Heart left ventricle (tissue), 13 donors: ENCODE measurements at regions not wholly inside any gene's neighbourhood (a gene's known extent, or its start where the extent isn't known, plus 50 kb on each side); places are given as distances from the start of the nearest gene placed in this dataset.

Experiments
- POLR2A ChIP-seq, 2 donors: fragments of 450-650 bp; IDR thresholded peaks; one replicate each; pipeline ENCODE4 v1.6.1; 2017; ENCODE audit warnings: antibody characterized with exemption in 2 of 2, mild to moderate bottlenecking in 2 of 2, moderate library complexity in 2 of 2
- TF ChIP-seq, protein P1 (sequence below), 12 donors: fragments of 200-600 bp; sonication (generic) in 4 of 12; IDR thresholded peaks; one replicate each; pipeline versions ENCODE4 v1.5.0 to v1.8.0; 2018 to 2022; ENCODE audit warnings: antibody characterized with exemption in 12 of 12, mild to moderate bottlenecking in 5 of 12
- donor health status: ischemic (EF 13 %, LVEDD 7.1; RV severe dilation, severe dysfunction).
- donor health status: DM: no; HTN: yes; CAD: no.
- donor health status: DM: no; HTN: no; CAD: no.
- donor health status: ischemic (EF 25% LVEDD 6.9; RV normal size, moderate dysfunction).
- donor health status: ischemic (EF 25% LVEDD 5.7; RV mildly dilated, moderate dysfunction).
- donor health status: ischemic (EF 35%, LVEDD 5.7; RV mildly dilated, moderate dysfunction).
- donor health status: nonischemic (EF 11% LVEDD 7.7; RV severe dilation, severe dysfunction).
- donor health status: DM: yes; HTN: yes; CAD: no.
- donor health status: PGD.
- donor health status: ischemic (EF 29% LVEDD 5.4; RV normal size, mild dysfunction).
- donor health status: nonischemic (EF 23%, LVEDD 6.1; RV moderate dilation, normal function).

DNA sequence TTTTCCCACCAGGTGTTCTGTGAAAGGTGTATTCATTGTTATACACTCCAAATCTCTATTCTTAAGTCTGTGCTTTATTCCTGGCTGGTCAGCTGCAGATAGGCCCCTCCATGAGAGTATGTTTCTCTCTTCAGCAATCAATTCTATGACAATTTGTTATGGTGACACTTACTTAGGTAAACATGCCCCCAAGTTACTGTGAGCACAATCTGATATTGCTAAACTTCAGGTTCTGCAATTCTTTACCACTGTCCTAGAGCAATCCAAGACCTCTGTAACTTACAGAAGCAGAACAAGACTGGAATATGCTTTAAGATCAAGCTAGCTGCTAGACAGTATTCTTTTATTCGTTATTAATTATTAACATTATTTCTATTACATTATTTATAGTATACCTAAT is 391.9 kb downstream of the FRK start:
- TF ChIP-seq POLR2A (IDR thresholded peaks at IDR 0.05) = no peak
- TF ChIP-seq, protein P1, sequence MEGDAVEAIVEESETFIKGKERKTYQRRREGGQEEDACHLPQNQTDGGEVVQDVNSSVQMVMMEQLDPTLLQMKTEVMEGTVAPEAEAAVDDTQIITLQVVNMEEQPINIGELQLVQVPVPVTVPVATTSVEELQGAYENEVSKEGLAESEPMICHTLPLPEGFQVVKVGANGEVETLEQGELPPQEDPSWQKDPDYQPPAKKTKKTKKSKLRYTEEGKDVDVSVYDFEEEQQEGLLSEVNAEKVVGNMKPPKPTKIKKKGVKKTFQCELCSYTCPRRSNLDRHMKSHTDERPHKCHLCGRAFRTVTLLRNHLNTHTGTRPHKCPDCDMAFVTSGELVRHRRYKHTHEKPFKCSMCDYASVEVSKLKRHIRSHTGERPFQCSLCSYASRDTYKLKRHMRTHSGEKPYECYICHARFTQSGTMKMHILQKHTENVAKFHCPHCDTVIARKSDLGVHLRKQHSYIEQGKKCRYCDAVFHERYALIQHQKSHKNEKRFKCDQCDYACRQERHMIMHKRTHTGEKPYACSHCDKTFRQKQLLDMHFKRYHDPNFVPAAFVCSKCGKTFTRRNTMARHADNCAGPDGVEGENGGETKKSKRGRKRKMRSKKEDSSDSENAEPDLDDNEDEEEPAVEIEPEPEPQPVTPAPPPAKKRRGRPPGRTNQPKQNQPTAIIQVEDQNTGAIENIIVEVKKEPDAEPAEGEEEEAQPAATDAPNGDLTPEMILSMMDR (IDR thresholded peaks at IDR 0.05) = no peak
